ENCODE measurements at regions not wholly inside any gene's neighbourhood (a gene's known extent, or its start where the extent isn't known, plus 50 kb on each side); places are given as distances from the start of the nearest gene placed in this dataset.
"Not testable (repeated sequence)": the region's sequence is repeated elsewhere in the genome, so short reads cannot be mapped to it uniquely, and the experiment has no call there.

- DNase-seq: no peak
Observed at GRCh38 chr1:187721216-187721615, 892.5 kb downstream of the PLA2G4A start.

GRCh38 chr1:187725216-187725615, 896.5 kb downstream of the PLA2G4A start:
- DNase-seq: no peak

- no peak for DNase-seq
Observed at GRCh38 chr1:187733232-187733631, 904.5 kb downstream of the PLA2G4A start.

- no peak for DNase-seq
Observed at GRCh38 chr1:187734427-187734826, 905.7 kb downstream of the PLA2G4A start.

- no peak for DNase-seq
Observed at GRCh38 chr1:187744665-187745064, 915.9 kb downstream of the PLA2G4A start.

- no peak for DNase-seq
Observed at GRCh38 chr1:187755536-187755935, 926.8 kb downstream of the PLA2G4A start.

- not testable (repeated sequence) for DNase-seq
Observed at GRCh38 chr1:187756684-187757083, 927.9 kb downstream of the PLA2G4A start.

- no peak for DNase-seq
Observed at GRCh38 chr1:187759825-187760333, 931.1 kb downstream of the PLA2G4A start.

GRCh38 chr1:187762118-187762517, 933.4 kb downstream of the PLA2G4A start:
- DNase-seq: no peak

GRCh38 chr1:187763465-187763864, 934.7 kb downstream of the PLA2G4A start:
- DNase-seq: no peak

- DNase-seq: no peak
Observed at GRCh38 chr1:187763976-187764375, 935.2 kb downstream of the PLA2G4A start.

GRCh38 chr1:187771396-187771795, 942.6 kb downstream of the PLA2G4A start:
- no peak for DNase-seq

- no peak for DNase-seq
Observed at GRCh38 chr1:187773168-187773567, 944.4 kb downstream of the PLA2G4A start.

- DNase-seq: peak; percentile 13
Observed at GRCh38 chr1:187787736-187788135, 959.0 kb downstream of the PLA2G4A start.

GRCh38 chr1:187788718-187789117, 960.0 kb downstream of the PLA2G4A start:
- DNase-seq: no peak

GRCh38 chr1:187790724-187791123, 962.0 kb downstream of the PLA2G4A start:
- no peak for DNase-seq

GRCh38 chr1:187794561-187794960, 965.8 kb downstream of the PLA2G4A start:
- DNase-seq: no peak

GRCh38 chr1:187809549-187809948, 980.8 kb downstream of the PLA2G4A start:
- DNase-seq: no peak

- no peak for DNase-seq
Observed at GRCh38 chr1:187816646-187817045, 987.9 kb downstream of the PLA2G4A start.

- DNase-seq: no peak
Observed at GRCh38 chr1:187817782-187818181, 989.0 kb downstream of the PLA2G4A start.

GRCh38 chr1:187819086-187819485, 990.3 kb downstream of the PLA2G4A start:
- DNase-seq: no peak

GRCh38 chr1:187836557-187836956, 1007.8 kb downstream of the PLA2G4A start:
- DNase-seq: no peak

- no peak for DNase-seq
Observed at GRCh38 chr1:187837787-187838186, 1009.0 kb downstream of the PLA2G4A start.

GRCh38 chr1:187838335-187839293, 1009.9 kb downstream of the PLA2G4A start:
- DNase-seq: no peak

Data from left kidney (tissue), 1 donor.